ENCODE measurements at regions not wholly inside any gene's neighbourhood (a gene's known extent, or its start where the extent isn't known, plus 50 kb on each side); places are given as distances from the start of the nearest gene placed in this dataset.

- TF ChIP-seq SIN3A (IDR thresholded peaks at IDR 0.05; ENCODE audit: borderline replicate concordance, insufficient read depth, low read length) = no peak
- TF ChIP-seq REST (IDR thresholded peaks at IDR 0.05; ENCODE audit: insufficient read depth in 1 of 2, low read depth in 2 of 2, low read length in 2 of 2) = no peak
- no peak for TF ChIP-seq POLR2AphosphoS5 (IDR thresholded peaks at IDR 0.05; ENCODE audit: low read depth, low read length)
- no peak for TF ChIP-seq FOXP2 (optimal IDR thresholded peaks at IDR 0.05; ENCODE audit: borderline replicate concordance, extremely low read depth, extremely low read length, insufficient read depth)
- no peak for TF ChIP-seq TAF1 (IDR thresholded peaks at IDR 0.05; ENCODE audit: borderline replicate concordance, insufficient read depth, low read length)
Measured at GRCh38 chr15:96472681-96473080, 142.2 kb downstream of the NR2F2 start.

GRCh38 chr15:96473556-96473955, 143.1 kb downstream of the NR2F2 start:
- TF ChIP-seq REST (IDR thresholded peaks at IDR 0.05; ENCODE audit: insufficient read depth in 1 of 2, low read depth in 2 of 2, low read length in 2 of 2) (no peak), FOXP2 (optimal IDR thresholded peaks at IDR 0.05; ENCODE audit: borderline replicate concordance, extremely low read depth, extremely low read length, insufficient read depth) (no peak), SIN3A (IDR thresholded peaks at IDR 0.05; ENCODE audit: borderline replicate concordance, insufficient read depth, low read length) (no peak), POLR2AphosphoS5 (IDR thresholded peaks at IDR 0.05; ENCODE audit: low read depth, low read length) (no peak), TAF1 (IDR thresholded peaks at IDR 0.05; ENCODE audit: borderline replicate concordance, insufficient read depth, low read length) (no peak)

GRCh38 chr15:96474231-96474664, 143.7 kb downstream of the NR2F2 start:
- TF ChIP-seq POLR2AphosphoS5 (IDR thresholded peaks at IDR 0.05; ENCODE audit: low read depth, low read length) = no peak
- no peak for TF ChIP-seq SIN3A (IDR thresholded peaks at IDR 0.05; ENCODE audit: borderline replicate concordance, insufficient read depth, low read length)
- TF ChIP-seq REST (IDR thresholded peaks at IDR 0.05; ENCODE audit: insufficient read depth in 1 of 2, low read depth in 2 of 2, low read length in 2 of 2) = no peak
- no peak for TF ChIP-seq TAF1 (IDR thresholded peaks at IDR 0.05; ENCODE audit: borderline replicate concordance, insufficient read depth, low read length)
- TF ChIP-seq FOXP2 (optimal IDR thresholded peaks at IDR 0.05; ENCODE audit: borderline replicate concordance, extremely low read depth, extremely low read length, insufficient read depth) = no peak

- no peak for TF ChIP-seq POLR2AphosphoS5 (IDR thresholded peaks at IDR 0.05; ENCODE audit: low read depth, low read length)
- TF ChIP-seq REST (IDR thresholded peaks at IDR 0.05; ENCODE audit: insufficient read depth in 1 of 2, low read depth in 2 of 2, low read length in 2 of 2) = no peak
- no peak for TF ChIP-seq SIN3A (IDR thresholded peaks at IDR 0.05; ENCODE audit: borderline replicate concordance, insufficient read depth, low read length)
- no peak for TF ChIP-seq TAF1 (IDR thresholded peaks at IDR 0.05; ENCODE audit: borderline replicate concordance, insufficient read depth, low read length)
- TF ChIP-seq FOXP2 (optimal IDR thresholded peaks at IDR 0.05; ENCODE audit: borderline replicate concordance, extremely low read depth, extremely low read length, insufficient read depth) = no peak
Measured at GRCh38 chr15:96477227-96477626, 146.7 kb downstream of the NR2F2 start.

- TF ChIP-seq TAF1 (IDR thresholded peaks at IDR 0.05; ENCODE audit: borderline replicate concordance, insufficient read depth, low read length) = no peak
- TF ChIP-seq REST (IDR thresholded peaks at IDR 0.05; ENCODE audit: insufficient read depth in 1 of 2, low read depth in 2 of 2, low read length in 2 of 2) = no peak
- TF ChIP-seq FOXP2 (optimal IDR thresholded peaks at IDR 0.05; ENCODE audit: borderline replicate concordance, extremely low read depth, extremely low read length, insufficient read depth) = no peak
- TF ChIP-seq SIN3A (IDR thresholded peaks at IDR 0.05; ENCODE audit: borderline replicate concordance, insufficient read depth, low read length) = no peak
- TF ChIP-seq POLR2AphosphoS5 (IDR thresholded peaks at IDR 0.05; ENCODE audit: low read depth, low read length) = no peak
Measured at GRCh38 chr15:96484830-96485229, 154.3 kb downstream of the NR2F2 start.

Data from PFSK-1 (cell line).